Ishikawa (cell line): ENCODE measurements at regions not wholly inside any gene's neighbourhood (a gene's known extent, or its start where the extent isn't known, plus 50 kb on each side); places are given as distances from the start of the nearest gene placed in this dataset.

Source experiments
- CEBPB ChIP-seq: IDR thresholded peaks from 2 replicates; pipeline ENCODE4 v1.6.1; 2012
- CREB1 ChIP-seq: IDR thresholded peaks from 2 replicates; pipeline ENCODE4 v1.6.1; 2012; ENCODE audit warnings: low read depth
- EGR1 ChIP-seq: IDR thresholded peaks from 2 replicates; pipeline ENCODE4 v1.6.1; 2012
- EP300 ChIP-seq: IDR thresholded peaks from 2 replicates; pipeline ENCODE4 v1.6.1; 2012; ENCODE audit warnings: borderline replicate concordance
- FOXM1 ChIP-seq: IDR thresholded peaks from 2 replicates; pipeline ENCODE4 v1.6.1; 2012; ENCODE audit warnings: low read depth, borderline replicate concordance
- MAX ChIP-seq: IDR thresholded peaks from 2 replicates; pipeline ENCODE4 v1.6.1; 2012
- NFIC ChIP-seq: IDR thresholded peaks from 2 replicates; pipeline ENCODE4 v1.6.1; 2012
- RAD21 ChIP-seq: IDR thresholded peaks from 2 replicates; pipeline ENCODE4 v1.6.1; 2012; ENCODE audit warnings: low read depth
- REST ChIP-seq: IDR thresholded peaks from 2 replicates; pipeline ENCODE4 v1.6.1; 2012; ENCODE audit warnings: low read depth, mild to moderate bottlenecking
- TAF1 ChIP-seq: IDR thresholded peaks from 2 replicates; pipeline ENCODE4 v1.6.1; 2012; ENCODE audit warnings: low read depth, mild to moderate bottlenecking
- TCF12 ChIP-seq: IDR thresholded peaks from 2 replicates; pipeline ENCODE4 v1.6.1; 2012; ENCODE audit warnings: low read depth
- TEAD4 ChIP-seq: IDR thresholded peaks from 2 replicates; pipeline ENCODE4 v1.6.1; 2012
- USF1 ChIP-seq: IDR thresholded peaks from 2 replicates; pipeline ENCODE4 v1.6.1; 2012
- YY1 ChIP-seq: IDR thresholded peaks from 2 replicates; pipeline ENCODE4 v1.6.1; 2012; ENCODE audit warnings: low read depth
- ZBTB7A ChIP-seq: IDR thresholded peaks from 2 replicates; pipeline ENCODE4 v1.6.1; 2012; ENCODE audit warnings: low read depth

GRCh38 chr5:2591777-2592453, 159.6 kb downstream of the IRX2 start:
- no peak for TF ChIP-seq FOXM1

DNA sequence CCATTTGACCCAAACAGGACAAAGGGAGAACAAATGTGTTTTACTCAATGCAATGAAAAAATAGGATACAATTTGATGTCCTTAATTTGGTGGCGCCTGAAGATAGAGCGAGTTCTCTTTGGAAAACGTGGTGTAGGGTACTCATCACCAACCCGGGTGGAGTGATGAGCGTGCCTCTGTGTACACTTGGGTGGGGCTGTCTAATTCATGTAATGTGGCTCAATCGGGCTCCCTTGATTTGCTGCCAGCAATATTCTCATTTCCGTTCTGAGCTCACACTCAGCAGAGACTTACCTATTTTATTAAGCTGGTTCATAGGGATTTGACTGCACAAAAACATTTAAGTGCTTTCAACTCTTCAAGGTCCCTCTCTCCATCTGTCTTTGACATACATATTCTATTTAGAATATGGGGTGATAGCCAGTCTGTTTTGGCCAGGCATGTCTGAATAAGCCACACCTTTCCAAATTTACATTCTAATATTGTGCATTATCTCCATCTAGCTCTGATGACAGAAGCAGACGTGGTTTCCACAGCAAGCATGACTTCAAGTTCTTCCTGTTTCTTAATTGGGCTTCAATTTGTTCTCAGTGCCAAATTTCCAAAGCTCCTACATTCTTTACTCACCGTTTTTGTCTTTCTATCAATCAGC, 162.5 kb downstream of the IRX2 start:
- TF ChIP-seq RAD21, result no peak
- no peak for TF ChIP-seq CEBPB
- no peak for TF ChIP-seq TAF1
- TF ChIP-seq TEAD4, result no peak
- no peak for TF ChIP-seq MAX
- no peak for TF ChIP-seq NFIC
- TF ChIP-seq EGR1, result no peak
- no peak for TF ChIP-seq CREB1
- TF ChIP-seq REST, result no peak
- TF ChIP-seq USF1, result no peak
- TF ChIP-seq EP300, result no peak
- TF ChIP-seq TCF12, result no peak
- TF ChIP-seq FOXM1, result no peak
- TF ChIP-seq YY1, result no peak

GRCh38 chr5:2587189-2588031, 164.1 kb downstream of the IRX2 start:
- no peak for TF ChIP-seq REST
- TF ChIP-seq TAF1, result no peak
- no peak for TF ChIP-seq MAX
- TF ChIP-seq NFIC, result no peak
- no peak for TF ChIP-seq FOXM1
- no peak for TF ChIP-seq ZBTB7A
- no peak for TF ChIP-seq YY1
- no peak for TF ChIP-seq EGR1
- TF ChIP-seq CREB1, result no peak
- TF ChIP-seq TCF12, result no peak
- TF ChIP-seq TEAD4, result no peak
- no peak for TF ChIP-seq USF1
- TF ChIP-seq EP300, result no peak

GRCh38 chr5:2586016-2586715, 165.3 kb downstream of the IRX2 start:
- TF ChIP-seq YY1, result no peak
- no peak for TF ChIP-seq USF1
- no peak for TF ChIP-seq MAX
- no peak for TF ChIP-seq ZBTB7A
- no peak for TF ChIP-seq EGR1
- TF ChIP-seq FOXM1, result no peak
- TF ChIP-seq CEBPB, result no peak
- TF ChIP-seq REST, result no peak
- TF ChIP-seq RAD21, result no peak
- TF ChIP-seq EP300, result no peak
- TF ChIP-seq TCF12, result no peak
- no peak for TF ChIP-seq CREB1
